ENCODE measurements at regions not wholly inside any gene's neighbourhood (a gene's known extent, or its start where the extent isn't known, plus 50 kb on each side); places are given as distances from the start of the nearest gene placed in this dataset.
A peak's percentile ranks its signal among the peaks of the same experiment; 100 is the strongest.
"Not testable (repeated sequence)": the region's sequence is repeated elsewhere in the genome, so short reads cannot be mapped to it uniquely, and the experiment has no call there.

DNA sequence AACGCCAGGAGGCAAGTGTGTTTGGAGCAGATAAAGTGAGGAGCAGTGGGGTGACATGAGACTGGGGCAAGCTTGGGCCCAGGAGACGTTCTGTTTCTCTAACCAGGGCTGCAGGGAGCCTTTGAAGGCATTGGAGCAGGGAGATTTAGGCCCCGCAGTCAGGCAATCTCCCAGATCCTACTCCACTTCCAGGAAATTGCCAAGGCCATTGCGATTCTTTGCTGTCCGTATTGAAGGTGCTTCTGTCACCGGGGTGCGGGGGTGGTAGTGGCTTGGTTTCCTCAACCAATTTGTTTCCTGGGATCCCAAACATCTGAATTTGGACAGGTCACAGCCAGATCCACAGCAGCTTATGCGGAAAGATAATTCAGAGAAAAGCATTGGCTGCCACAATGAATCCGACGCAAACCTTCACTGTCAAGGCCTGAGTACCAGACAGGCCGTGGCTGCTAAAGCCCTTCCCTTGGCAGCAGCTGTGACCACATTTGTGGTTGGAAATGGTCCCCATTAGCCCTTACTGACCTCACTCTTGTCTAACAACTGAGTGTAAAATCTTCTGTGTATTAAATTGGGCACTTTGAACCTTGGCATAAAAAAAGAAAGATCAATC, 385.6 kb downstream of the PTPRU start:
- no peak for DNase-seq

DNA sequence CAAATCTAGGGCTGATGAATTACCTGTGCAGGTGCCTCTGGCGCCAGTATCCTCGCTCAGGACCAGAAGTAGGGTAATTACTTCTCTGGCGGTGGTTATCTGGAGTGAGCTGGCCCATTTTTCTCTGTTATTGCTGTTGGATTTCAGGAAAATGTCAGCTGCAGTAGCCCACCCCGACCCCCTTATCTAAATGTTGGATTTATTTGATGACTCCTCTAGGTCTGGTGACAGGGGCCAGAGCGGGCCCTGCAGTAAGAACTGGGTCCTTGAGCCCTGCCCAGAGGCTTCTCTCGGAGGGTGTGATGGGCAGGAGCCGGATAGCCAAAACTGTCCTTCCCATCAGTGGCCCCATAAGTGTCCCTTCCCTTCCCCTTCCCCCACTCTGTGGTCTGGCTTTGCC, 384.3 kb downstream of the PTPRU start:
- no peak for DNase-seq

GRCh38 chr1:29607236-29607635, 370.9 kb downstream of the PTPRU start:
- no peak for DNase-seq

GRCh38 chr1:29604796-29605195, 368.5 kb downstream of the PTPRU start:
- DNase-seq: not testable (repeated sequence)

DNA sequence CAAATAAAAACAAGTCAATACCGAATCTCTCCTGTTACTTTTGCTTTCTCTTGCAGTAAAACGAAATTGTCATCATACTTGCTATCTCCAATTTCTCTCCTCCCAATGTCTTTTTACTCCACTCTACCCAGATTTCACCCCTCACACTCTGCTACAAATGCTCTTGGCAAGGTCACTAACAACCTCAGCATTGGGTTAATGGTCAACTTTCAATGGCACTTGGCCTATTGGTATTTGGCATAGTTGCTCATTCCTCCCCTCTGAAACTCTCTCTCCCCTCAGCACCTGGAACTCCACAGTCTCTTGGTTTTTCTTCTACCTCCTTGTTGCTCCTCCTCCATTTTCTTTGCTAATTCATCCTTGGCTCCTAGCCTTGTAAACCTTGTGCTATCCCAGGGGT, 367.3 kb downstream of the PTPRU start:
- no peak for DNase-seq

DNA sequence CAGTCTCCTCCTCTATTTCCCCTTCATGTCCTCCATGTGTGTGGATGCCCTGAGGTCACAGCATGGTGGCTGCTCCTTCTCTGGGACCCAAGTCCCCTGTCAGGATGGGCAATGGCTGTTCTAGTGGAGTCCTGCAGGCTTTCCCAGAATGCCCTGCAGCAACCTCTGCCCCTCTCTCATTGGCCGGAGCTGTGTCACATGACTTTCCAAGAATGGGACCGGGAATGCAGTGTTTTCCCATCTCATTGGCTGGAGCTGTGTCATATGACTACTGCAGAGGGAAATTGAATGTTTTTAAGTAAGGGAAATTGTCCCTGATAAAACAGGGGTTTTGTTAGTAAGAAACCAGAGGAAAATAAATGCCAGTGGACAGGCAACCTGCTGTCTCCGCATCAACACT, 365.9 kb downstream of the PTPRU start:
- DNase-seq: no peak

GRCh38 chr1:29601021-29601420, 364.7 kb downstream of the PTPRU start:
- DNase-seq: no peak

DNA sequence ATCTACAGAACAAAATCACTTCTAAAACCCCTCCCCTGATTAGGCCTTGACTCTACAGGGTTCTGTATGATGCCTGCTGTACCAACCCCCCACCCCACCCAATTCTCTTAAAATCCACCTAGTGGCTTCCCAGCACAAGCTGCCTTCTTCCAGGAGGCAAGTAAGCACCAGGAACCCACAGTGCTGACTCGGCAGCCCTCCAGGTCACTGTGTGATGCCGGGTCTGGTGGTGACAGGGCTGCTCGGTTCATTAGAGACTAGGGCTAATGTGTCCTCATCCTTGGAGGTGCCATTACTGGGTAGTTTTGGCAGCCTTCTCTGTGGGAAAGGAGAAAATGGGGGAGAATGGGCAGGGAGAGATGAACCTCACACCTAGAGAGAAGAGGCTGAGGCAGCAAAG, 363.5 kb downstream of the PTPRU start:
- DNase-seq: no peak

DNA sequence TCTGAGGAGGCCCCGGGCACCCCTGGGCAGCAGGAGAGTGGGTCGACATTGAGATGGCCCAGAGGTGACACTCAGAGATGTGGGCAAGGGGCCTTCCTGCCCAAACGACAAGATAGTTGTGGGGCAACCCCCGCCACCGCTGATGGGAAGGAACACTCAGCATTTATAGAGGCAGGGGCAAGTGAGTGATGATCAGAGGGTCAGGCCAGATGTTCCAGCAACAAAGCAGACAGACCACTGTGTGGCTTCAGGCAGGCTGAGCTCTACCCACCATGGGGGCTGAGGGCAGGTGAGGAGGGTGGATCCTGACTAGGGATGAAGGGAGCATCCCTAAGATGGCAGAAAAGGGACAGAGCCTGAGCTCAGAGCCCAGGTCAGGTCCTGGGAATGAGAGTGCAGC, 362.7 kb downstream of the PTPRU start:
- DNase-seq: no peak

- DNase-seq: no peak
These were observed 361.5 kb downstream of the PTPRU start for GRCh38 chr1:29597861-29598260.

GRCh38 chr1:29593601-29594382, 357.5 kb downstream of the PTPRU start:
- DNase-seq: no peak

DNA sequence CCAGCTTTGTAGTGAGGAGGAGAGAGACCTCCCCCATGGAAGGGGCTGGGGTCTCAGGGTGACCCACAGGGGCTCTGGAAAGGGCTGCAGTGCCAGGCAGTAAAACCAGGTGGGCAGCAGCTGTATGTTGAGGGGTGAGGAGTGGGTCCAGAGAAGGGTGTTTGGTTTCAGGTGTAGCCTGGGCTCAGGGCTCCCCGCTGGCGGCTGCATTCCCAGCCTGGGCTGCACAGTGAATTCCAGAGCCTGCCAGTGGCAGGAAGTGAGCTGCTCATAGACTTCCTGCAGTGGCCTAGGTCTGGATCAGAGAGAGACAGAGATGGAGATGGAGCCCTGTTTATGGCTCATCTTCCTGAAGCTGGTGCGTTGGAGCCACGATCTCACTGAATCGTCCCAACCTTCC, 356.4 kb downstream of the PTPRU start:
- DNase-seq: no peak

DNA sequence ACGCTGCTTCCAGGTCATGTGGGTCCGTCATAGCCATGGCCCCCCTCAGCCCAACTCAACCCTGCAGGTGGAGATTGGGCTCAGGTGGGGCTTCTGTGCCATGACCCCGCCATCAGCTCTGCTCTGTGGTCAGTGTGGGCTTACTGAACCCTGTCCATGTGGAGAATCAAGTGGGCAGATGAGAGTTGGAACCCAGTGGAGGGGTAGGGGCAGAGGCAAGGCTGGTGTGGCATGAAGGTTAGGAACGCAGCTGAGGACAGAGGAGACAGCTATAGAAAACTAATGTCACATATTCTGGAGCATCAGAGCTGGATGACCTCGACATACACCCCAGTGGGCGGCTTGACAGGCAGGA, 355.9 kb downstream of the PTPRU start:
- no peak for DNase-seq

GRCh38 chr1:29591601-29592260, 355.4 kb downstream of the PTPRU start:
- DNase-seq: no peak

GRCh38 chr1:29590583-29591565, 354.6 kb downstream of the PTPRU start:
- peak; percentile 15 for DNase-seq

DNA sequence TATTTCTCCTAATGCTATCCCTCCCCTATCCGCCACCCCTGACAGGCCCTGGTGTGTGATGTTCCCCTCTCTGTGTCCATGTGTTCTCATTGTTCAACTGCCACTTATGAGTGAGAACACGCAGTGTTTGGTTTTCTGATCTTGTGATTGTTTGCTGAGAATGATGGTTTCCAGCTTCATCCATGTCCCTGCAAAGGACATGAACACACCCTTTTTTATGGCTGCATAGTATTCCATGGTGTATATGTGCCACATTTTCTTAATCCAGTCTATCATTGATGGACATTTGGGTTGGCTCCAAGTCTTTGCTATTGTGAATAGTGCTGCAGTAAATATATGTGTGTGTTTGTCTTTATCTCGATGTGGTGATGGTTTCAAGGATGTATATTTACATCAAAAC, 353.4 kb downstream of the PTPRU start:
- not testable (repeated sequence) for DNase-seq

DNA sequence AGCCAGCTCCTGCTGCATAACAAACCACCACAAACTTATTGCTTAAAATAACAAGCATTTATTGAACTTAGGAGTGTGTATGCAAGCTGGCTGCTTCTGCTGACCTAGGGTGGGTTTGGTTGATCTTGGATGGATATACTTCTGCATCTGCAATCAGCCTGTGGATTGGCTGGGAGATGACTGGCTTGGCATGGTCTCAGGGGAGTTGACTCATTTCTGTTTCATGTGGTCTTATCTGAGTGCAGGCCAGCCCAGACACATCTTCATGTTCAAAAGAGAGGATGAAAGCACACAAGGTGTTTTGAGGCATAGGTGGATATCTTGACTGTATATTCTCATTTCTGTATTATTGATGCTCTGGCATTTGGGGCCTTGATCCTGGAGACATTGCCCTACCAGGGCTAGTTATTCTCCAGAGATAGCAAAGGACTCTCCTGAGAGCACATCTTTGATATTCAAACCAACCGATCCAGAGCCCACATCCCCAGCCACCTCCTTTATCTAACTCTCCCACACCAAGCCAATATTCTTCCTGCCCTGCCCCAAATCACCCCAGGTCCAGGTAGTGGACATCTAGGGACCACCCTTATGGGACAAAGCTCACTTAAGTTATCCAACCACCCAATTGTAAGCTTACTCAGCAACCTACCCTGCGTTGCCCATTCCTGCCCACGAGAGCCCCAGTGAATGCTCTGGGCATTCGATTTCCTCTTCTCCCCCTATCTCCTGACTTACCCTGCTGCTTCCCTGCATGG, 350.8 kb downstream of the PTPRU start:
- DNase-seq: no peak

DNA sequence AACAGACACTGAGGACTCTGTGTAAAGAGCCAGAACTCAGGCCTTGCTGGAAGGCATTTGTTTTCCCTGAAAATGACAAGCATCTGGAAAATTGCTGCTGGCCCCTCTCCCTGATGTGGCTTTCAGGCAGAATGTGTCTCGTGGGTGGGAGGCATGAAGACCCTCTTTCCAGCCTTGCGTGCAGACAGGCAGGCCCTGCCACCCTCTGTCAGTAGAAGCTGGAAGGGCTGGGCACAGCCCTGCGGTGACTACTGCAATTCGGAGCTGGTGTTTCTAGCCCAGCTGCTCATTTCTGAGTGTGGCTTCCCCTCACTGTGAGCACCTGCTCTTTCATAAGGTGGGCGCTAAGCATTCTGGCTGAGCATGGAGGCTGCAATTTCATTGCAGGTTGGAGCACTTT, 349.9 kb downstream of the PTPRU start:
- DNase-seq: no peak

DNA sequence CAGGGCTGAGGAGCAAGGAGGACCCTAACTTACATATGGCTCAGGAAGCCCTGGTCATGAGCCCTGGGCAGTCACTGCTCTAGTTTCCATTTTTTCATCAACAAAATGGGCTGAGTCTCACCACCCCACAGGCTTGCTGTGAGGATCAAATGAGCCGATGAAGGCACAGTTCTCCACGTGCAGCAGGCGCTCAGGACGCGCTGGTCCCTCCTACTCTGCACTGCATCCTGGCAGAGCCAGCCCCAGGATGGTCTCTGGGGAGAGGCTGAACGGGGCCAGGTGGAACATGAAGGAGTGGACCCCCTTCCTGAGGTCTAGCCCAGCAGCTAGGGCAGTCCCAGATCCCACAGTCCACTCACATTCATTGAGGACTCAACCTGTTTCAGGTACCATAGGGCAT, 349.3 kb downstream of the PTPRU start:
- no peak for DNase-seq

GRCh38 chr1:29585201-29585600, 348.9 kb downstream of the PTPRU start:
- DNase-seq: no peak

- DNase-seq: no peak
These were observed 348.5 kb downstream of the PTPRU start for GRCh38 chr1:29584776-29585175.

- no peak for DNase-seq
These were observed 348.0 kb downstream of the PTPRU start for GRCh38 chr1:29584362-29584761.

Data from fibroblast of skin of right quadriceps (primary cell).